Glomerular visceral epithelial cell (primary cell): ENCODE measurements at regions not wholly inside any gene's neighbourhood (a gene's known extent, or its start where the extent isn't known, plus 50 kb on each side); places are given as distances from the start of the nearest gene placed in this dataset.

ENCODE experiments used
- DNase-seq: peaks from one replicate; pipeline ENCODE4 v3.0.0-alpha.2; 2016; ENCODE audit errors: extremely low spot score

- DNase-seq: no peak
Observed at GRCh38 chr5:30932273-30933017, 261.0 kb upstream of the CDH6 start.

- peak; percentile 6 for DNase-seq
Observed at GRCh38 chr5:30930736-30931135, 262.8 kb upstream of the CDH6 start.

GRCh38 chr5:30928956-30929355 lies 264.5 kb upstream of the CDH6 start:
- no peak for DNase-seq

- no peak for DNase-seq
Observed at GRCh38 chr5:30926218-30926617, 267.3 kb upstream of the CDH6 start.

GRCh38 chr5:30921388-30921787 lies 272.1 kb upstream of the CDH6 start:
- DNase-seq: no peak

- peak; percentile 68 for DNase-seq
Observed at GRCh38 chr5:30918171-30918570, 275.3 kb upstream of the CDH6 start.

GRCh38 chr5:30908356-30908755 lies 285.1 kb upstream of the CDH6 start:
- no peak for DNase-seq

- DNase-seq: no peak
Observed at GRCh38 chr5:30900367-30900766, 293.1 kb upstream of the CDH6 start.

GRCh38 chr5:30894811-30895210 lies 298.7 kb upstream of the CDH6 start:
- DNase-seq: peak; percentile 46

GRCh38 chr5:30891660-30892059 lies 301.8 kb upstream of the CDH6 start:
- DNase-seq: no peak

- DNase-seq: no peak
Observed at GRCh38 chr5:30890377-30890776, 303.1 kb upstream of the CDH6 start.

GRCh38 chr5:30880514-30880913 lies 313.0 kb upstream of the CDH6 start:
- peak; percentile 10 for DNase-seq

GRCh38 chr5:30879887-30880286 lies 313.6 kb upstream of the CDH6 start:
- DNase-seq: no peak

- DNase-seq: peak; percentile 17
Observed at GRCh38 chr5:30878746-30879145, 314.7 kb upstream of the CDH6 start.

GRCh38 chr5:30878296-30878695 lies 315.2 kb upstream of the CDH6 start:
- no peak for DNase-seq

GRCh38 chr5:30874241-30875034 lies 319.0 kb upstream of the CDH6 start:
- no peak for DNase-seq

GRCh38 chr5:30871196-30871595 lies 322.3 kb upstream of the CDH6 start:
- no peak for DNase-seq

- DNase-seq: no peak
Observed at GRCh38 chr5:30867711-30868110, 325.8 kb upstream of the CDH6 start.

GRCh38 chr5:30866142-30866541 lies 327.3 kb upstream of the CDH6 start:
- DNase-seq: no peak

- no peak for DNase-seq
Observed at GRCh38 chr5:30856242-30856641, 337.2 kb upstream of the CDH6 start.

- DNase-seq: no peak
Observed at GRCh38 chr5:30853158-30853557, 340.3 kb upstream of the CDH6 start.

- DNase-seq: peak; percentile 23
Observed at GRCh38 chr5:30850866-30851265, 342.6 kb upstream of the CDH6 start.
